ENCODE measurements at regions not wholly inside any gene's neighbourhood (a gene's known extent, or its start where the extent isn't known, plus 50 kb on each side); places are given as distances from the start of the nearest gene placed in this dataset.

DNA sequence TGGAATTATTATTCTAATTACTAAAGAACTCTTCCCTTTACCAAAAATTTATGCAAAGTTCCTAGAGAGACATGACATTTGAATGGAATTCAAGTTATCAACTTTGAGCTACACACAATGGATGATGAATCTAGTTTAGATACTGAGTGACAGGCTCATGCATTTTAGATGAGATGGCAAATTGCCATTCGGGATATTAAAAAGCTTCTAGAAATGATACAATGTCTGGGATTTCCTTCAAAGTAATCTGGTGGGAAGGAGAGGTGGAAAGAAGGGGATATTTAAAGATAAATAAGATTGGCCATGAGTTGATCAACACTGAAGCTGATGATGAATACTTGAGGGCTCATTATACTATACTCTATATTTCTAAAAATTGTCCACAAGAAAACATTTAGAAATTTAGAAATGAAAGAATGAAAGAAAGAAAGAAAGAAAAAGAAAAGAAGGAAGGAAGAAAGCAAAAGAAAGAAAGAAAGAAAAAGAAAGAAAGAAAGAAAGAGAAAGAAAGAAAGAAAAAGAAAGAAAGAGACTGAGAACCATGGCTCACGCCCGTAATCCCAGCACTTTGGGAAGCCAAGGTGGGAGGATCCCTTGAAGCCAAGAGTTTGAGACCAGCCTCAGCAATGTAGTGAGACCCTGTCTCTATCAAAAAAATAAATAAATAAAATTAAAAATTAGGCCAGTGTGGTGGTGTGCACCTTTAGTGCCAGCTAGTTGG lies 62.6 kb upstream of the NEDD4L start:
- no peak overlapping the region for H3K4me3 ChIP-seq (ENCODE audit: low read depth, low read length)
- no peak for DNase-seq (ENCODE audit: low read depth)
- peaks cover 2% of the 10 kb centered on the region for H3K27me3 ChIP-seq (ENCODE audit: control insufficient read depth, insufficient read depth, low read length)
- no peaks in the 10 kb centered on the region for H3K36me3 ChIP-seq (ENCODE audit: control insufficient read depth, insufficient read depth, low read length)
- TF ChIP-seq, protein P1, sequence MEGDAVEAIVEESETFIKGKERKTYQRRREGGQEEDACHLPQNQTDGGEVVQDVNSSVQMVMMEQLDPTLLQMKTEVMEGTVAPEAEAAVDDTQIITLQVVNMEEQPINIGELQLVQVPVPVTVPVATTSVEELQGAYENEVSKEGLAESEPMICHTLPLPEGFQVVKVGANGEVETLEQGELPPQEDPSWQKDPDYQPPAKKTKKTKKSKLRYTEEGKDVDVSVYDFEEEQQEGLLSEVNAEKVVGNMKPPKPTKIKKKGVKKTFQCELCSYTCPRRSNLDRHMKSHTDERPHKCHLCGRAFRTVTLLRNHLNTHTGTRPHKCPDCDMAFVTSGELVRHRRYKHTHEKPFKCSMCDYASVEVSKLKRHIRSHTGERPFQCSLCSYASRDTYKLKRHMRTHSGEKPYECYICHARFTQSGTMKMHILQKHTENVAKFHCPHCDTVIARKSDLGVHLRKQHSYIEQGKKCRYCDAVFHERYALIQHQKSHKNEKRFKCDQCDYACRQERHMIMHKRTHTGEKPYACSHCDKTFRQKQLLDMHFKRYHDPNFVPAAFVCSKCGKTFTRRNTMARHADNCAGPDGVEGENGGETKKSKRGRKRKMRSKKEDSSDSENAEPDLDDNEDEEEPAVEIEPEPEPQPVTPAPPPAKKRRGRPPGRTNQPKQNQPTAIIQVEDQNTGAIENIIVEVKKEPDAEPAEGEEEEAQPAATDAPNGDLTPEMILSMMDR (IDR thresholded peaks at IDR 0.05; ENCODE audit: insufficient read depth, low read length, poor library complexity, severe bottlenecking), result no peak

GRCh38 chr18:57980573-57981307 lies 63.3 kb upstream of the NEDD4L start:
- Histone ChIP-seq H3K36me3 (ENCODE audit: control insufficient read depth, insufficient read depth, low read length) (no peaks in the 10 kb centered on the region), H3K4me3 (ENCODE audit: low read depth, low read length) (no peak overlapping the region), H3K27me3 (ENCODE audit: control insufficient read depth, insufficient read depth, low read length) (peaks cover 2% of the 10 kb centered on the region)
- TF ChIP-seq, protein P1 (IDR thresholded peaks at IDR 0.05; ENCODE audit: insufficient read depth, low read length, poor library complexity, severe bottlenecking), result no peak
- no peak for DNase-seq (ENCODE audit: low read depth)

DNA sequence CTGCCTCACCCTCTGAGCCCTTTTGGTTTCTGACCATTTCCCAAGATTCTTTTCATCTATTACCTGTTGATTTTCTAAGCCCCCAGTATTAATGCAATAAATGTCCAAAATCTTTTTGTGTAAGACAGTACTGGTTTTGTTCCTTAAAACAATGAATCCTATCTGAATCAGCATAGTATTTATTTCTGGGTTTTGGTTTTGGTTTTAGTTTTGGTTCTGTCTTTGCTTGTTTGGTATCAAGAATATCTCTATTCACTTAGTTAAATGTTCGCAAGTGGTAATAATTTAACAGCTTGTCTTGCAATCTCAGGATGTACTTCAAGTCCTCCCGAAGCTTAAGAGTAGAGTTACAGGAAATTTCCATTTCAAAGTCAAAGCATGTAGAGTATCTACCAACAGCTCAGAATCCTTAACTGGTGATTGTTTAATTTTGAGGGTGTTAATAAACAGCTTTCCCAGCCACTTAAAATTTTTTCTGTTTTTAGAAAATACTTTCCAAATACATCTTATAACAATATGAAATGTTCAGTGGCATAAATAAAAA lies 67.7 kb upstream of the NEDD4L start:
- Histone ChIP-seq H3K4me3 (ENCODE audit: low read depth, low read length) (no peak overlapping the region), H3K36me3 (ENCODE audit: control insufficient read depth, insufficient read depth, low read length) (no peaks in the 10 kb centered on the region)
- DNase-seq (ENCODE audit: low read depth), result no peak

GRCh38 chr18:57975805-57976204 lies 68.2 kb upstream of the NEDD4L start:
- H3K36me3 ChIP-seq (ENCODE audit: control insufficient read depth, insufficient read depth, low read length), result no peaks in the 10 kb centered on the region
- H3K27me3 ChIP-seq (ENCODE audit: control insufficient read depth, insufficient read depth, low read length), result no peaks in the 10 kb centered on the region
- H3K4me3 ChIP-seq (ENCODE audit: low read depth, low read length), result no peak overlapping the region
- DNase-seq (ENCODE audit: low read depth), result no peak
- TF ChIP-seq, protein P1 (IDR thresholded peaks at IDR 0.05; ENCODE audit: insufficient read depth, low read length, poor library complexity, severe bottlenecking), result no peak

More for the DNA sequence above, 67.7 kb upstream of the NEDD4L start:
- H3K27me3 ChIP-seq (ENCODE audit: control insufficient read depth, insufficient read depth, low read length), result no peaks in the 10 kb centered on the region
- TF ChIP-seq, protein P1 (IDR thresholded peaks at IDR 0.05; ENCODE audit: insufficient read depth, low read length, poor library complexity, severe bottlenecking), result no peak

GRCh38 chr18:57974585-57975265 lies 69.3 kb upstream of the NEDD4L start:
- Histone ChIP-seq H3K4me3 (ENCODE audit: low read depth, low read length) (no peak overlapping the region), H3K36me3 (ENCODE audit: control insufficient read depth, insufficient read depth, low read length) (no peaks in the 10 kb centered on the region), H3K27me3 (ENCODE audit: control insufficient read depth, insufficient read depth, low read length) (no peaks in the 10 kb centered on the region)
- DNase-seq (ENCODE audit: low read depth), result no peak
- TF ChIP-seq, protein P1 (IDR thresholded peaks at IDR 0.05; ENCODE audit: insufficient read depth, low read length, poor library complexity, severe bottlenecking), result no peak

Data from kidney epithelial cell (primary cell).